NCI-H128 (cell line): ENCODE measurements at regions not wholly inside any gene's neighbourhood (a gene's known extent, or its start where the extent isn't known, plus 50 kb on each side); places are given as distances from the start of the nearest gene placed in this dataset.

ENCODE experiments used
- DNase-seq: peaks from one replicate; lab custom pipeline; 2025; ENCODE audit not compliant: unreplicated experiment; lab: John Stamatoyannopoulos, UW

- no peak for DNase-seq
These were observed 294.4 kb upstream of the HDAC4 start for GRCh38 chr2:239695106-239695727.

GRCh38 chr2:239694487-239694886 lies 293.7 kb upstream of the HDAC4 start:
- no peak for DNase-seq

- DNase-seq = no peak
These were observed 293.1 kb upstream of the HDAC4 start for GRCh38 chr2:239693761-239694415.

- no peak for DNase-seq
These were observed 292.5 kb upstream of the HDAC4 start for GRCh38 chr2:239693330-239693729.

- DNase-seq = no peak
These were observed 292.1 kb upstream of the HDAC4 start for GRCh38 chr2:239692919-239693318.

GRCh38 chr2:239692362-239692851 lies 291.6 kb upstream of the HDAC4 start:
- DNase-seq = no peak

- no peak for DNase-seq
These were observed 290.9 kb upstream of the HDAC4 start for GRCh38 chr2:239691720-239692119.

GRCh38 chr2:239690651-239691631 lies 290.1 kb upstream of the HDAC4 start:
- no peak for DNase-seq

- DNase-seq = no peak
These were observed 289.2 kb upstream of the HDAC4 start for GRCh38 chr2:239689985-239690384.

- no peak for DNase-seq
These were observed 288.6 kb upstream of the HDAC4 start for GRCh38 chr2:239689410-239689809.

GRCh38 chr2:239688840-239689239 lies 288.0 kb upstream of the HDAC4 start:
- DNase-seq = no peak

GRCh38 chr2:239688122-239688681 lies 287.4 kb upstream of the HDAC4 start:
- DNase-seq = no peak

GRCh38 chr2:239687441-239687840 lies 286.6 kb upstream of the HDAC4 start:
- DNase-seq = no peak

- DNase-seq = no peak
These were observed 285.1 kb upstream of the HDAC4 start for GRCh38 chr2:239685965-239686364.

- no peak for DNase-seq
These were observed 284.7 kb upstream of the HDAC4 start for GRCh38 chr2:239685556-239685955.

- no peak for DNase-seq
These were observed 284.2 kb upstream of the HDAC4 start for GRCh38 chr2:239684996-239685395.

GRCh38 chr2:239684271-239684810 lies 283.5 kb upstream of the HDAC4 start:
- no peak for DNase-seq

GRCh38 chr2:239682518-239682917 lies 281.7 kb upstream of the HDAC4 start:
- DNase-seq = no peak

- DNase-seq = no peak
These were observed 278.9 kb upstream of the HDAC4 start for GRCh38 chr2:239679755-239680154.

- no peak for DNase-seq
These were observed 278.0 kb upstream of the HDAC4 start for GRCh38 chr2:239678666-239679296.

GRCh38 chr2:239678186-239678490 lies 277.3 kb upstream of the HDAC4 start:
- no peak for DNase-seq
